AG04449 (cell line): ENCODE measurements at regions not wholly inside any gene's neighbourhood (a gene's known extent, or its start where the extent isn't known, plus 50 kb on each side); places are given as distances from the start of the nearest gene placed in this dataset.
"Not testable (repeated sequence)": the region's sequence is repeated elsewhere in the genome, so short reads cannot be mapped to it uniquely, and the experiment has no call there.

ENCODE experiments used
- CTCF ChIA-PET: fragments of 350-600 bp; formaldehyde crosslinking; extraction: SDS; loops from one replicate; lab custom pipeline; 2021; ENCODE audit warnings: antibody characterized with exemption; lab: Yijun Ruan, JAX
- POLR2A ChIA-PET: fragments of 400-600, 350-600 bp; formaldehyde crosslinking; extraction: SDS; loops from one replicate; lab custom pipeline; 2020; ENCODE audit warnings: antibody characterized with exemption, inconsistent platforms; lab: Yijun Ruan, JAX
- DNase-seq: peaks from one replicate; pipeline ENCODE4 v3.0.0-alpha.2; 2010; ENCODE audit warnings: low read depth, low spot score
- H3K4me3 ChIP-seq: 2 replicates; pipeline ENCODE4 v1.5.1; 2011; ENCODE audit warnings: low read depth, mild to moderate bottlenecking, control low read depth, low read length
- CTCF ChIP-seq: IDR thresholded peaks from one replicate; pipeline ENCODE4 v1.5.1; 2011; ENCODE audit warnings: mild to moderate bottlenecking, moderate library complexity, low read length, control low read depth, inconsistent platforms; ENCODE audit not compliant: insufficient read depth; ENCODE audit errors: missing control alignments

GRCh38 chr3:152146461-152146860, 122.3 kb upstream of the MBNL1 start:
- DNase-seq: no peak
- ChIA-PET POLR2A (interaction anchor here (0.6 kb wide), 1 partner anchor 10 kb away, joined by 3 read pairs; no protein-coding TSS in a partner anchor), CTCF (interaction anchor here (1.9 kb wide), 1 partner anchor 23 kb away, joined by 6 read pairs; no protein-coding TSS in a partner anchor)
- H3K4me3 ChIP-seq: no peak overlapping the region
- no peak for TF ChIP-seq CTCF

GRCh38 chr3:152147748-152148147, 121.0 kb upstream of the MBNL1 start:
- ChIA-PET POLR2A (no interaction called here), CTCF (interaction anchor here (1.3 to 1.9 kb wide), 3 partner anchors 9 to 25 kb away, joined by 3 to 6 read pairs (median 3); no protein-coding TSS in a partner anchor)
- TF ChIP-seq CTCF: no peak
- no peak overlapping the region for H3K4me3 ChIP-seq
- DNase-seq: no peak

- TF ChIP-seq CTCF: no peak
- DNase-seq: no peak
- POLR2A ChIA-PET: no interaction called here
- no peak overlapping the region for H3K4me3 ChIP-seq
- CTCF ChIA-PET: interaction anchor here (1.5 to 1.9 kb wide), 2 partner anchors 20 to 25 kb away, joined by 3 to 6 read pairs; no protein-coding TSS in a partner anchor
Measured at GRCh38 chr3:152148579-152148978, 120.2 kb upstream of the MBNL1 start.

GRCh38 chr3:152149832-152150231, 118.9 kb upstream of the MBNL1 start:
- ChIA-PET CTCF (interaction anchor here (1.9 kb wide), 1 partner anchor 27 kb away, joined by 5 read pairs; no protein-coding TSS in a partner anchor), POLR2A (no interaction called here)
- DNase-seq: no peak
- no peak for TF ChIP-seq CTCF
- no peak overlapping the region for H3K4me3 ChIP-seq

GRCh38 chr3:152151216-152151876, 117.4 kb upstream of the MBNL1 start:
- CTCF ChIA-PET: interaction anchor here (1.9 kb wide), 1 partner anchor 28 kb away, joined by 5 read pairs; no protein-coding TSS in a partner anchor
- POLR2A ChIA-PET: no interaction called here
- DNase-seq: no peak
- H3K4me3 ChIP-seq: no peak overlapping the region
- TF ChIP-seq CTCF: no peak

- H3K4me3 ChIP-seq, DNase-seq, POLR2A ChIA-PET: not testable (repeated sequence)
- CTCF ChIA-PET: interaction anchor here (1.5 kb wide), 1 partner anchor 10 kb away, joined by 4 read pairs; no protein-coding TSS in a partner anchor
Measured at GRCh38 chr3:152151877-152152765, 116.6 kb upstream of the MBNL1 start.

- DNase-seq, POLR2A ChIA-PET, H3K4me3 ChIP-seq: not testable (repeated sequence)
- CTCF ChIA-PET: interaction anchor here (1.0 to 1.5 kb wide), 2 partner anchors 11 to 120 kb away, joined by 3 to 4 read pairs; no protein-coding TSS in a partner anchor
Measured at GRCh38 chr3:152153115-152153514, 115.6 kb upstream of the MBNL1 start.
